CD4-positive, alpha-beta T cell (primary cell): ENCODE measurements at regions not wholly inside any gene's neighbourhood (a gene's known extent, or its start where the extent isn't known, plus 50 kb on each side); places are given as distances from the start of the nearest gene placed in this dataset.

Experiments
- ATAC-seq: fragments of 200-7000 bp; cut with Tn5 transposase; one replicate; pipeline ENCODE4 v1.10.0; 2022; ENCODE audit warnings: mild to moderate bottlenecking; ENCODE audit not compliant: poor library complexity
- CTCF ChIA-PET: fragments of 350-600 bp; sonication (Branson Sonifier 250); formaldehyde crosslinking; loops from one replicate; lab custom pipeline; 2021; ENCODE audit warnings: antibody characterized with exemption, inconsistent platforms; lab: Charles Lee
- POLR2A ChIA-PET: fragments of 350-600 bp; sonication (Branson Sonifier 250); formaldehyde crosslinking; loops from one replicate; lab custom pipeline; 2021; ENCODE audit warnings: antibody characterized with exemption, inconsistent platforms; lab: Charles Lee
- DNase-seq, 14 experiments: peaks; one replicate each; pipeline ENCODE4 v3.0.0-alpha.2; 2013 to 2020; ENCODE audit warnings: mixed read lengths in 2 of 14
- H3K27ac ChIP-seq, 2 donors: one replicate each; pipeline versions ENCODE4 v1.5.1 to v1.7.0; 2013; ENCODE audit warnings: low read length in 2 of 2, low read depth in 1 of 2, mild to moderate bottlenecking in 1 of 2
- H3K27me3 ChIP-seq, 2 experiments: 1 replicate in 1 of 2; 2 replicates in 1 of 2; pipeline versions ENCODE4 v1.6.1 to v1.7.0; 2013; ENCODE audit warnings: low read length in 2 of 2, control low read depth in 1 of 2, mild to moderate bottlenecking in 1 of 2, moderate library complexity in 1 of 2; ENCODE audit not compliant: insufficient read depth in 2 of 2, control insufficient read depth in 1 of 2
- H3K36me3 ChIP-seq: one replicate; pipeline ENCODE4 v1.6.1; 2013; ENCODE audit warnings: low read length, control low read depth; ENCODE audit not compliant: insufficient read depth
- H3K4me1 ChIP-seq: one replicate; pipeline ENCODE4 v1.6.1; 2013; ENCODE audit warnings: low read length, control low read depth; ENCODE audit not compliant: insufficient read depth
- H3K4me3 ChIP-seq: one replicate; pipeline ENCODE4 v1.5.1; 2013; ENCODE audit warnings: mild to moderate bottlenecking, low read length, moderate library complexity
- H3K9me3 ChIP-seq, 2 experiments: 1 replicate in 1 of 2; 2 replicates in 1 of 2; pipeline versions ENCODE4 v1.6.1 to v1.7.0; 2013; ENCODE audit warnings: low read length in 2 of 2, mild to moderate bottlenecking in 2 of 2, control low read depth in 1 of 2, moderate library complexity in 1 of 2; ENCODE audit not compliant: control insufficient read depth in 1 of 2, insufficient read depth in 1 of 2
- H3K27ac Mint-ChIP-seq: one replicate; pipeline ENCODE4 v1.8.0; 2020; ENCODE audit warnings: mixed read lengths
- H3K27me3 Mint-ChIP-seq: one replicate; pipeline ENCODE4 v1.8.0; 2021; ENCODE audit warnings: mixed read lengths
- H3K36me3 Mint-ChIP-seq: one replicate; pipeline ENCODE4 v1.8.0; 2021; ENCODE audit warnings: low read depth, mixed read lengths
- H3K4me1 Mint-ChIP-seq: one replicate; pipeline ENCODE4 v1.8.0; 2021; ENCODE audit warnings: low read depth, mixed read lengths
- H3K4me3 Mint-ChIP-seq: one replicate; pipeline ENCODE4 v1.8.0; 2020; ENCODE audit warnings: mild to moderate bottlenecking, mixed read lengths
- H3K9me3 Mint-ChIP-seq: one replicate; pipeline ENCODE4 v1.8.0; 2020; ENCODE audit warnings: mixed read lengths
- intact Hi-C, 2 experiments: fragments of 100-400 bp; cut with DNase I in 1 of 2; cut with micrococcal nuclease in 1 of 2; formaldehyde crosslinking; loops; one replicate each; pipeline versions ENCODE4 v1.15.1 to v1.9.0; 2023 to 2025; cut with DNase I, micrococcal nuclease
- TF ChIP-seq, protein P1 (sequence below): fragments of 200-600 bp; IDR thresholded peaks from one replicate; pipeline ENCODE4 v1.8.0; 2022; ENCODE audit warnings: antibody characterized with exemption, mild to moderate bottlenecking

DNA sequence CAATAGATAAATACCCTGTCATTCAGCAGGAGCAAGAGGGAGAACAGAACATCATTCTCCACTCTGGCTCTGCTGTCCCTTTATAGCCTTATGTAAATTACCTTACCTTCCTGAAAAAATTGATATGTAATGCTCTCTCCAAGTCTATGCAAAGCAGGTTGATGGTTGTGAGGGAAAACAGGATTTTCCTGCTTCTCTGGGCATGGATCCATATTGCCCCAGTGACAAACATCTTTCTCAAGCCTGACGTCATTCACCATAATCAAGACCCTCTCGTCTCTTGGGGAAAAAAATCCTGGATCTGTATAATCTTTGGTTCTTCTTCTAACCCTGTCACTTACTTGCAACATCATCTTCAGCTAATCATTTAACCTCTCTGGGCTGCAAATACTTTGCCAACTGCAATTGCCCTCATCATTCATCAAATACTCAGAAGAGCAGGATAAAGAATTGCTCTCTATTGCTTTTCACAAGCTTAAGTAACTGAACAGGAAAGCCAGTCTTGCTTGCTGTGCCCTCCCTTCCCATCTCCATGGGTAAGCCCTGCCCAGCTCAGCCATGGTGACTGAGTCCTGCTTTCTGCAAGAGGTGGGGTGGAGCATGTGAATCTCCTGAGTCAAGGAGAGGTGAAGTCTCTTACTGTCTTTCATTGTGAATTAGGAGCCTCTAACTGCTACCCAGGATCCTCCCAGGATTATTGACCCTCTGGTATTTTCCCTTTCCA lies 123.7 kb upstream of the KLF7 start:
- CTCF ChIA-PET: no interaction called here

DNA sequence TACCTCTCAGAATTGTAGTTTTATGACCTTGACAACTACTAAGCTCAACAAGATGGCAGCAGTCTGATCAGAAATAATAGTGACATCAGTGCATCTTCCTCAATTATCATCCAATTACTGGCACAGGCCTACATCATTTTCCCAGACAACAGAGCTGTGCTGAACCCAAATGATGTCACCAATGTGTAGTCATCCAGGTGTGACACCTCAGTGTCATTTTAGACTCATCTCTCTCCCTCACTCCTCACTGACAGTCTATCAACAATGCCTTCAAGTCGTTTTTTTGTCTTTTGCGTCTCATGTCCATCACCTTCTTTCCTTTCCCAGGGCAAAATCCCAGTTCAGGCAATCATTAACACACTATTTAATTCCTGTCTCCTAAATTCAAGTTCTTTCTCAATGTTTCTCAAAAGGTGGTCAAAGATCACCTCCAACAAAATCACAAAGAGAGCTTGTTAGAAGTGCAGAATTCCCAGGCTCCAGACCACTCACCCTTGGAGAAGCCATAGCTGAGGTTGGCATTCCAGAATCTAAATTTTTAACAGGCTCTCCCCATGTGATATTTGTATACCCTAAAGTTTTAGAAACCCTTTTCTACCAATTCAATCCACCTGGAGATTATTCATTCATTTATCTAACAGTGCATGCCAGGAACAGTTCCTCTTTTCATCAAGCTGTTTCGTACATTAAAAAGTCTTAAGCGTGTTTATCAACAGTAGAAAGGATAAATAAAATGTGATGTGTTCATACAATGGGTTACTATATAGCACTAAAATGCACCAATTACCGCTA lies 125.3 kb upstream of the KLF7 start:
- ChIA-PET CTCF (no interaction called here), POLR2A (interaction anchor here (1.0 kb wide), 1 partner anchor 14 kb away, joined by 3 read pairs; no protein-coding TSS in a partner anchor)
- H3K9me3 Mint-ChIP-seq: no peaks in the 10 kb centered on the region
- Histone ChIP-seq H3K4me3 (no peak overlapping the region), H3K9me3 (no peaks in the 10 kb centered on the region), H3K27ac (no peak overlapping the region), H3K36me3 (no peaks in the 10 kb centered on the region), H3K4me1 (peaks cover 2% of the 10 kb centered on the region), H3K27me3 (no peaks in the 10 kb centered on the region)
- H3K27me3 Mint-ChIP-seq: no peaks in the 10 kb centered on the region
- no peaks in the 10 kb centered on the region for H3K36me3 Mint-ChIP-seq
- no peak for ATAC-seq
- intact Hi-C loops: no loop called here
- TF ChIP-seq, protein P1, sequence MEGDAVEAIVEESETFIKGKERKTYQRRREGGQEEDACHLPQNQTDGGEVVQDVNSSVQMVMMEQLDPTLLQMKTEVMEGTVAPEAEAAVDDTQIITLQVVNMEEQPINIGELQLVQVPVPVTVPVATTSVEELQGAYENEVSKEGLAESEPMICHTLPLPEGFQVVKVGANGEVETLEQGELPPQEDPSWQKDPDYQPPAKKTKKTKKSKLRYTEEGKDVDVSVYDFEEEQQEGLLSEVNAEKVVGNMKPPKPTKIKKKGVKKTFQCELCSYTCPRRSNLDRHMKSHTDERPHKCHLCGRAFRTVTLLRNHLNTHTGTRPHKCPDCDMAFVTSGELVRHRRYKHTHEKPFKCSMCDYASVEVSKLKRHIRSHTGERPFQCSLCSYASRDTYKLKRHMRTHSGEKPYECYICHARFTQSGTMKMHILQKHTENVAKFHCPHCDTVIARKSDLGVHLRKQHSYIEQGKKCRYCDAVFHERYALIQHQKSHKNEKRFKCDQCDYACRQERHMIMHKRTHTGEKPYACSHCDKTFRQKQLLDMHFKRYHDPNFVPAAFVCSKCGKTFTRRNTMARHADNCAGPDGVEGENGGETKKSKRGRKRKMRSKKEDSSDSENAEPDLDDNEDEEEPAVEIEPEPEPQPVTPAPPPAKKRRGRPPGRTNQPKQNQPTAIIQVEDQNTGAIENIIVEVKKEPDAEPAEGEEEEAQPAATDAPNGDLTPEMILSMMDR: no peak
- DNase-seq: no peak
- no peak overlapping the region for H3K27ac Mint-ChIP-seq
- H3K4me3 Mint-ChIP-seq: no peak overlapping the region
- H3K4me1 Mint-ChIP-seq: peaks cover 1% of the 10 kb centered on the region

More for the DNA sequence above, 123.7 kb upstream of the KLF7 start:
- POLR2A ChIA-PET: interaction anchor here (0.7 kb wide), 1 partner anchor 732 kb away, joined by 3 read pairs; no protein-coding TSS in a partner anchor
- Histone ChIP-seq H3K4me3 (no peak overlapping the region), H3K27me3 (no peaks in the 10 kb centered on the region), H3K27ac (no peak overlapping the region), H3K4me1 (peaks cover 5% of the 10 kb centered on the region), H3K9me3 (no peaks in the 10 kb centered on the region), H3K36me3 (no peaks in the 10 kb centered on the region)
- DNase-seq: no peak
- Mint-ChIP-seq H3K4me3 (no peak overlapping the region), H3K4me1 (peaks cover 14% of the 10 kb centered on the region), H3K27me3 (no peaks in the 10 kb centered on the region), H3K27ac (no peak overlapping the region), H3K9me3 (no peaks in the 10 kb centered on the region), H3K36me3 (no peaks in the 10 kb centered on the region)
- intact Hi-C loops: no loop called here
- no peak for ATAC-seq
- TF ChIP-seq, protein P1: no peak

DNA sequence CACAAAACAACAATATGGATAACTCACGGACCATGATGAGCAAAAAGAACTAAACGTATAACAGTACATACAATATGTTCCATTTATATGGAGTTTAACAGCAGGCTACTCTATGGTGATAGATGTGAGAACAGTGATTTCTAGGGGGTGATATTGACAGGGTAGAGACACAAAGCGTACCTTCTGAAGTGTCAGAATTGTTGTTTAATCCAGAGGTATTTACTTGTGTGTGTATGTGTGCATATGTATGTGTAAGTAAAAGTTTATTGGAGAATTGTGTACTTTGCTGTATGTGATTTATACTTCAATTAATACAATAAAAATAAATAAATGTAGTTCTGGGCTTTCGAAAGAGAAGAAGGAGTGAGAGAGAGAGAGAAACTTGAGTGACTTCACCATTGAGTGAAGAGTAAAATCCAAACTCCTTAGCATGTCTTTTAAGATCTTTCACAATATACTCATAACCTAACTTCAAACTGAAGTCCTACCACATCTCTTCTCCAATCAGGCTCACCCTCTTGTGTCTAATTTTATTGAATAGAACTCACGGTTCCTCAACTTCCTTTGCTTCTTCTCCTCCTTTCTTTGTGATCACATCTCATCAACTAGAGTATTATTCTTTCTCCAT lies 126.0 kb upstream of the KLF7 start:
- Mint-ChIP-seq H3K9me3 (no peaks in the 10 kb centered on the region), H3K27ac (no peak overlapping the region), H3K4me1 (no peaks in the 10 kb centered on the region), H3K36me3 (no peaks in the 10 kb centered on the region), H3K4me3 (no peak overlapping the region), H3K27me3 (no peaks in the 10 kb centered on the region)
- Histone ChIP-seq H3K36me3 (no peaks in the 10 kb centered on the region), H3K4me1 (peaks cover 2% of the 10 kb centered on the region), H3K9me3 (no peaks in the 10 kb centered on the region), H3K27me3 (no peaks in the 10 kb centered on the region), H3K27ac (no peak overlapping the region), H3K4me3 (no peak overlapping the region)
- TF ChIP-seq, protein P1: no peak
- CTCF ChIA-PET: no interaction called here
- intact Hi-C loops: no loop called here
- POLR2A ChIA-PET: interaction anchor here (1.0 kb wide), 1 partner anchor 14 kb away, joined by 3 read pairs; no protein-coding TSS in a partner anchor
- no peak for ATAC-seq
- no peak for DNase-seq
